H1 (cell line): ENCODE measurements at regions not wholly inside any gene's neighbourhood (a gene's known extent, or its start where the extent isn't known, plus 50 kb on each side); places are given as distances from the start of the nearest gene placed in this dataset.

Experiments used
- CTCF ChIA-PET: fragments of 300-600 bp; sonication (Branson Sonifier 250); formaldehyde crosslinking; loops from one replicate; lab custom pipeline; 2021; ENCODE audit not compliant: partially characterized antibody; lab: Charles Lee
- POLR2A ChIA-PET: fragments of 300-600 bp; sonication (Branson Sonifier 250); formaldehyde crosslinking; loops from one replicate; lab custom pipeline; 2021; ENCODE audit warnings: inconsistent platforms; ENCODE audit not compliant: partially characterized antibody; lab: Charles Lee
- DNase-seq, 2 experiments: peaks; one replicate each; pipeline versions ENCODE4 v3.0.0 to v3.0.0-alpha.2; 2010 to 2022; ENCODE audit warnings: low spot score in 2 of 2, low read depth in 1 of 2, mixed read lengths in 1 of 2
- FAIRE-seq: peaks from 2 replicates; lab custom pipeline; 2011; peaks lifted over from hg19 to GRCh38; lab: Jason Lieb, UNC
- H2AFZ ChIP-seq: 2 replicates; pipeline ENCODE4 v1.8.1; 2012; ENCODE audit warnings: low read length, inconsistent platforms
- H2AK5ac ChIP-seq: 2 replicates; pipeline ENCODE4 v1.6.1; 2013; ENCODE audit warnings: low read depth, low read length
- H2BK120ac ChIP-seq: replicated peaks from 2 replicates; pipeline ENCODE3; 2013; ENCODE audit warnings: low read depth, low read length, inconsistent platforms
- H2BK12ac ChIP-seq: 2 replicates; pipeline ENCODE4 v1.6.1; 2013; ENCODE audit warnings: low read depth, low read length
- H2BK15ac ChIP-seq: 2 replicates; pipeline ENCODE4 v1.6.1; 2013; ENCODE audit warnings: low read length
- H2BK20ac ChIP-seq: 2 replicates; pipeline ENCODE4 v1.6.1; 2013; ENCODE audit warnings: low read length
- H2BK5ac ChIP-seq: 2 replicates; pipeline ENCODE4 v1.6.1; 2013; ENCODE audit warnings: low read depth, low read length
- H3K14ac ChIP-seq: 2 replicates; pipeline ENCODE4 v1.6.1; 2013; ENCODE audit warnings: inconsistent platforms; ENCODE audit not compliant: insufficient read length
- H3K18ac ChIP-seq: 2 replicates; pipeline ENCODE4 v1.6.1; 2013; ENCODE audit warnings: low read length; ENCODE audit errors: extremely low read depth
- H3K23ac ChIP-seq: 2 replicates; pipeline ENCODE4 v1.6.1; 2013; ENCODE audit warnings: inconsistent platforms; ENCODE audit not compliant: insufficient read length
- H3K23me2 ChIP-seq: 2 replicates; pipeline ENCODE4 v1.6.1; 2013; ENCODE audit warnings: low read depth, low read length
- H3K27ac ChIP-seq: 2 replicates; pipeline ENCODE4 v1.6.1; 2011; ENCODE audit warnings: low read depth, low read length, inconsistent platforms
- H3K27me3 ChIP-seq, 4 experiments: replicated peaks in 1 of 4; 1 replicate in 1 of 4; 2 replicates in 3 of 4; pipeline versions ENCODE4 v1.6.1 to v1.8.1; 2011 to 2013; ENCODE audit warnings: low read length in 3 of 4, mild to moderate bottlenecking in 3 of 4, inconsistent platforms in 2 of 4, mixed read lengths in 2 of 4, moderate library complexity in 1 of 4; ENCODE audit not compliant: control insufficient read depth in 3 of 4, insufficient read depth in 3 of 4; ENCODE audit errors: extremely low read depth in 1 of 4
- H3K36me3 ChIP-seq, 4 experiments: 2 replicates each; pipeline versions ENCODE4 v1.6.1 to v1.8.1; 2011 to 2013; ENCODE audit warnings: mild to moderate bottlenecking in 4 of 4, low read length in 3 of 4, moderate library complexity in 2 of 4, control low read depth in 1 of 4, inconsistent platforms in 1 of 4; ENCODE audit not compliant: insufficient read depth in 4 of 4, control insufficient read depth in 2 of 4
- H3K4ac ChIP-seq: replicated peaks from 2 replicates; pipeline ENCODE3; 2013; ENCODE audit warnings: low read length, low read depth, mixed read lengths, inconsistent platforms; ENCODE audit not compliant: insufficient read length
- H3K4me1 ChIP-seq, 4 experiments: replicated peaks in 1 of 4; 1 replicate in 1 of 4; 2 replicates in 3 of 4; pipeline versions ENCODE4 v1.6.1 to v1.8.1; 2011 to 2013; ENCODE audit warnings: low read length in 3 of 4, inconsistent platforms in 2 of 4, mixed read lengths in 1 of 4; ENCODE audit not compliant: insufficient read depth in 4 of 4, control insufficient read depth in 3 of 4
- H3K4me2 ChIP-seq, 2 experiments: 2 replicates each; pipeline versions ENCODE4 v1.6.1 to v1.8.1; 2011 to 2013; ENCODE audit warnings: low read depth in 2 of 2, low read length in 2 of 2, control low read depth in 1 of 2, inconsistent platforms in 1 of 2, mild to moderate bottlenecking in 1 of 2; ENCODE audit not compliant: insufficient read depth in 1 of 2
- H3K4me3 ChIP-seq, 4 experiments: fragments of 200-600, 300-600 bp in 1 of 4; sonication (generic), shearing (Covaris generic), sonication (Bioruptor Twin) in 1 of 4; 2 replicates each; pipeline versions ENCODE4 v1.5.1 to v1.8.1; 2011 to 2016; ENCODE audit warnings: low read length in 4 of 4, low read depth in 3 of 4, control low read depth in 2 of 4, inconsistent platforms in 2 of 4, mild to moderate bottlenecking in 2 of 4, mixed read lengths in 1 of 4, moderate library complexity in 1 of 4; ENCODE audit not compliant: insufficient read depth in 2 of 4; ENCODE audit errors: extremely low read depth in 1 of 4
- H3K56ac ChIP-seq: replicated peaks from 2 replicates; pipeline ENCODE3; 2013; ENCODE audit warnings: low read depth, mild to moderate bottlenecking, mixed read lengths, low read length, inconsistent platforms; ENCODE audit not compliant: insufficient read length
- H3K79me1 ChIP-seq: 2 replicates; pipeline ENCODE4 v1.6.1; 2013; ENCODE audit warnings: low read depth, low read length, control low read depth
- H3K79me2 ChIP-seq, 2 experiments: 2 replicates each; pipeline versions ENCODE4 v1.6.1 to v1.8.1; 2012 to 2013; ENCODE audit warnings: low read length in 2 of 2, mild to moderate bottlenecking in 2 of 2, inconsistent platforms in 1 of 2; ENCODE audit not compliant: insufficient read depth in 2 of 2, control insufficient read depth in 1 of 2
- H3K9ac ChIP-seq, 4 experiments: replicated peaks in 1 of 4; 1 replicate in 1 of 4; 2 replicates in 3 of 4; pipeline versions ENCODE4 v1.6.1 to v1.8.1; 2011 to 2013; ENCODE audit warnings: low read depth in 3 of 4, low read length in 3 of 4, control low read depth in 2 of 4, mild to moderate bottlenecking in 2 of 4, moderate library complexity in 2 of 4, inconsistent platforms in 1 of 4; ENCODE audit errors: extremely low read depth in 1 of 4
- H3K9me3 ChIP-seq, 2 experiments: 2 replicates each; pipeline versions ENCODE4 v1.6.1 to v1.8.1; 2012 to 2013; ENCODE audit warnings: mild to moderate bottlenecking in 2 of 2, moderate library complexity in 2 of 2, control low read depth in 1 of 2, inconsistent platforms in 1 of 2, low read depth in 1 of 2, low read length in 1 of 2, mixed read lengths in 1 of 2; ENCODE audit not compliant: insufficient read depth in 2 of 2
- H4K20me1 ChIP-seq, 2 experiments: replicated peaks in 1 of 2; 2 replicates each; pipeline versions ENCODE3 to v1.8.1; 2011 to 2013; ENCODE audit warnings: inconsistent platforms in 2 of 2, low read length in 2 of 2, mild to moderate bottlenecking in 1 of 2; ENCODE audit not compliant: insufficient read depth in 2 of 2, control insufficient read depth in 1 of 2
- H4K5ac ChIP-seq: 2 replicates; pipeline ENCODE4 v1.6.1; 2013; ENCODE audit warnings: low read length, low read depth, mixed read lengths, inconsistent platforms; ENCODE audit not compliant: insufficient read length
- H4K8ac ChIP-seq: 2 replicates; pipeline ENCODE4 v1.8.0; 2013; ENCODE audit warnings: mild to moderate bottlenecking, moderate library complexity, low read length, inconsistent platforms; ENCODE audit not compliant: insufficient read depth; ENCODE audit errors: extremely low read depth
- H4K91ac ChIP-seq: replicated peaks from 2 replicates; pipeline ENCODE3; 2013; ENCODE audit warnings: low read length, mixed read lengths, inconsistent platforms; ENCODE audit not compliant: insufficient read length
- ATF3 ChIP-seq: IDR thresholded peaks from 2 replicates; pipeline ENCODE4 v1.6.1; 2011; ENCODE audit warnings: low read depth, mild to moderate bottlenecking, low read length; ENCODE audit not compliant: insufficient read depth
- BACH1 ChIP-seq: IDR thresholded peaks from 2 replicates; pipeline ENCODE4 v1.6.1; 2012; ENCODE audit warnings: low read length, improper control_type of control experiment
- RXRA ChIP-seq: IDR thresholded peaks from 2 replicates; pipeline ENCODE4 v1.6.1; 2011; ENCODE audit warnings: low read depth, mild to moderate bottlenecking, low read length, moderate library complexity; ENCODE audit not compliant: insufficient read depth
- WGBS, 2 experiments: shearing (Covaris generic) in 1 of 2; methylation state at CpG; one replicate each; pipeline versions ENCODE4 v1.1.6 to v1.1.7; 2013 to 2015; ENCODE audit warnings: low lambda C conversion rate in 2 of 2, mixed read lengths in 2 of 2, inconsistent platforms in 1 of 2, low coverage in 1 of 2, missing lambda C conversion rate in 1 of 2; ENCODE audit not compliant: insufficient replicate concordance in 2 of 2, insufficient coverage in 1 of 2, insufficient read length in 1 of 2; ENCODE audit errors: extremely low coverage in 1 of 2, missing lambda C conversion rate in 1 of 2; 5-methylcytosine and 5-hydroxymethylcytosine counted together

GRCh38 chr11:123321636-123322035, 108.4 kb upstream of the GRAMD1B start:
- Histone ChIP-seq H2BK15ac (no peak overlapping the region), H3K4me1 (peaks cover 0 to 2% (median 0%) of the 10 kb centered on the region in 4 experiments; a peak in 1 of 7 replicates), H3K27ac (no peak overlapping the region), H2BK5ac (no peak overlapping the region), H2BK12ac (no peak overlapping the region), H3K56ac (no peak overlapping the region), H2BK120ac (no peak overlapping the region), H3K4me3 (no peak overlapping the region), H3K9me3 (no peaks in the 10 kb centered on the region), H3K4me2 (no peak overlapping the region), H3K4ac (no peak overlapping the region), H3K79me2 (0 out of 4 replicates have a peak, but pooled peaks cover 0 to 3% of the 10 kb centered on the region in 2 experiments), H3K9ac (no peak overlapping the region), H2AK5ac (no peak overlapping the region), H2BK20ac (no peak overlapping the region), H3K23ac (no peak overlapping the region), H3K14ac (no peak overlapping the region), H4K5ac (no peak overlapping the region), H3K36me3 (no peaks in the 10 kb centered on the region), H2AFZ (no peak overlapping the region), H3K79me1 (no peaks in the 10 kb centered on the region), H4K91ac (no peak overlapping the region), H3K23me2 (no peaks in the 10 kb centered on the region), H4K20me1 (no peaks in the 10 kb centered on the region), H3K27me3 (no peaks in the 10 kb centered on the region), H4K8ac (no peak overlapping the region), H3K18ac (no peak overlapping the region)
- ChIA-PET CTCF (interaction anchor here (0.6 to 1.6 kb wide), 5 partner anchors 13 to 154 kb away, joined by 3 to 7 read pairs (median 4); no protein-coding TSS in a partner anchor), POLR2A (no interaction called here)
- no peak for DNase-seq
- WGBS, 2 experiments = 79% methylated on average over 3 of the region's 3 CpGs; no CpG with 5 or more reads in 1 of the 2 experiments
- no peak for FAIRE-seq
- TF ChIP-seq RXRA (no peak), BACH1 (no peak), ATF3 (no peak)
